GM19438 (cell line): ENCODE measurements at regions not wholly inside any gene's neighbourhood (a gene's known extent, or its start where the extent isn't known, plus 50 kb on each side); places are given as distances from the start of the nearest gene placed in this dataset.
A peak's percentile ranks its signal among the peaks of the same experiment; 100 is the strongest.

Source experiments
- ATAC-seq: cut with Tn5 transposase; IDR thresholded peaks from one replicate; pipeline ENCODE4 v1.9.1; 2021; ENCODE audit warnings: low read depth; ENCODE audit not compliant: unreplicated experiment

GRCh38 chr11:122248939-122249338 lies 132.9 kb upstream of the BLID start:
- ATAC-seq: no peak

GRCh38 chr11:122248131-122248530 lies 132.1 kb upstream of the BLID start:
- no peak for ATAC-seq

- ATAC-seq: no peak
Measured at GRCh38 chr11:122246874-122247273, 130.9 kb upstream of the BLID start.

- ATAC-seq: no peak
Measured at GRCh38 chr11:122242731-122243130, 126.7 kb upstream of the BLID start.

GRCh38 chr11:122241566-122241965 lies 125.6 kb upstream of the BLID start:
- no peak for ATAC-seq

GRCh38 chr11:122240638-122241037 lies 124.6 kb upstream of the BLID start:
- ATAC-seq: no peak

GRCh38 chr11:122235615-122236014 lies 119.6 kb upstream of the BLID start:
- no peak for ATAC-seq

GRCh38 chr11:122234780-122235179 lies 118.8 kb upstream of the BLID start:
- no peak for ATAC-seq

GRCh38 chr11:122234257-122234656 lies 118.2 kb upstream of the BLID start:
- ATAC-seq: no peak

GRCh38 chr11:122232985-122233384 lies 117.0 kb upstream of the BLID start:
- no peak for ATAC-seq

GRCh38 chr11:122230385-122230755 lies 114.4 kb upstream of the BLID start:
- ATAC-seq: no peak

- no peak for ATAC-seq
Measured at GRCh38 chr11:122229481-122230384, 113.7 kb upstream of the BLID start.

GRCh38 chr11:122229078-122229477 lies 113.1 kb upstream of the BLID start:
- ATAC-seq: no peak

GRCh38 chr11:122226810-122227379 lies 110.9 kb upstream of the BLID start:
- ATAC-seq: no peak

GRCh38 chr11:122224867-122225266 lies 108.9 kb upstream of the BLID start:
- no peak for ATAC-seq

GRCh38 chr11:122220321-122220720 lies 104.3 kb upstream of the BLID start:
- ATAC-seq: no peak

- no peak for ATAC-seq
Measured at GRCh38 chr11:122219791-122220190, 103.8 kb upstream of the BLID start.

- ATAC-seq: peak; percentile 77
Measured at GRCh38 chr11:122215244-122215992, 99.4 kb upstream of the BLID start.

- no peak for ATAC-seq
Measured at GRCh38 chr11:122214567-122214966, 98.6 kb upstream of the BLID start.

- ATAC-seq: no peak
Measured at GRCh38 chr11:122214080-122214479, 98.1 kb upstream of the BLID start.

GRCh38 chr11:122213171-122213570 lies 97.2 kb upstream of the BLID start:
- ATAC-seq: no peak
